HUES64 (cell line): ENCODE measurements at regions not wholly inside any gene's neighbourhood (a gene's known extent, or its start where the extent isn't known, plus 50 kb on each side); places are given as distances from the start of the nearest gene placed in this dataset.

Experiments used
- H3K27ac ChIP-seq: 2 replicates; pipeline ENCODE4 v1.7.0; 2013; ENCODE audit warnings: low read depth, low read length, inconsistent platforms
- H3K27me3 ChIP-seq: 2 replicates; pipeline ENCODE4 v1.6.1; 2013; ENCODE audit warnings: mild to moderate bottlenecking, low read length; ENCODE audit not compliant: insufficient read depth
- H3K36me3 ChIP-seq: 2 replicates; pipeline ENCODE4 v1.6.1; 2013; ENCODE audit warnings: mild to moderate bottlenecking, low read length; ENCODE audit not compliant: insufficient read depth
- H3K4me1 ChIP-seq: 2 replicates; pipeline ENCODE4 v1.6.1; 2013; ENCODE audit warnings: mild to moderate bottlenecking, low read length, moderate library complexity; ENCODE audit not compliant: insufficient read depth
- H3K4me3 ChIP-seq: 2 replicates; pipeline ENCODE4 v1.5.1; 2013; ENCODE audit warnings: mild to moderate bottlenecking, low read length, moderate library complexity
- H3K9ac ChIP-seq: 2 replicates; pipeline ENCODE4 v1.6.1; 2013; ENCODE audit warnings: mild to moderate bottlenecking, low read depth, low read length
- H3K9me3 ChIP-seq: 2 replicates; pipeline ENCODE4 v1.6.1; 2013; ENCODE audit warnings: low read depth, low read length; ENCODE audit not compliant: insufficient read depth
- WGBS: fragments of 150-250, 120-280 bp; methylation state at CpG from one replicate; pipeline ENCODE4 v1.1.7; 2013; ENCODE audit warnings: missing lambda C conversion rate; 5-methylcytosine and 5-hydroxymethylcytosine counted together

- no peaks in the 10 kb centered on the region for H3K9me3 ChIP-seq
- no peaks in the 10 kb centered on the region for H3K4me1 ChIP-seq
- H3K36me3 ChIP-seq: no peaks in the 10 kb centered on the region
- no peak overlapping the region for H3K27ac ChIP-seq
- no peak overlapping the region for H3K9ac ChIP-seq
- H3K4me3 ChIP-seq: no peak overlapping the region
- H3K27me3 ChIP-seq: no peaks in the 10 kb centered on the region
- 97% methylated on average over 27 of the region's 27 CpGs for WGBS
Measured at GRCh38 chr13:88136098-88136790, 465.1 kb downstream of the SLITRK5 start.

GRCh38 chr13:88142653-88143052, 471.5 kb downstream of the SLITRK5 start:
- Histone ChIP-seq H3K27me3 (no peaks in the 10 kb centered on the region), H3K9ac (no peak overlapping the region), H3K27ac (no peak overlapping the region), H3K9me3 (no peaks in the 10 kb centered on the region; the same call in 1 of the 2 replicates), H3K4me3 (no peak overlapping the region), H3K36me3 (no peaks in the 10 kb centered on the region), H3K4me1 (no peaks in the 10 kb centered on the region)
- 85% methylated on average over 3 of the region's 3 CpGs for WGBS

GRCh38 chr13:88144580-88144979, 473.4 kb downstream of the SLITRK5 start:
- WGBS: 95% methylated on average over 8 of the region's 8 CpGs
- H3K9me3 ChIP-seq: peaks cover 12% of the 10 kb centered on the region
- no peak overlapping the region for H3K9ac ChIP-seq

GRCh38 chr13:88153353-88153752, 482.2 kb downstream of the SLITRK5 start:
- Histone ChIP-seq H3K4me3 (no peak overlapping the region), H3K27me3 (no peaks in the 10 kb centered on the region), H3K36me3 (no peaks in the 10 kb centered on the region), H3K9ac (no peak overlapping the region), H3K4me1 (no peaks in the 10 kb centered on the region), H3K9me3 (peaks cover 11% of the 10 kb centered on the region; the same call in 1 of the 2 replicates), H3K27ac (no peak overlapping the region)
- 97% methylated on average over 8 of the region's 8 CpGs for WGBS

More at GRCh38 chr13:88144580-88144979, 473.4 kb downstream of the SLITRK5 start:
- no peak overlapping the region for H3K27ac ChIP-seq
- no peaks in the 10 kb centered on the region for H3K4me1 ChIP-seq
- H3K27me3 ChIP-seq: no peaks in the 10 kb centered on the region
- H3K36me3 ChIP-seq: no peaks in the 10 kb centered on the region
- H3K4me3 ChIP-seq: no peak overlapping the region

- Histone ChIP-seq H3K27me3 (no peaks in the 10 kb centered on the region), H3K4me3 (no peak overlapping the region), H3K9ac (no peak overlapping the region), H3K4me1 (no peaks in the 10 kb centered on the region), H3K9me3 (0 out of 2 replicates have a peak, but pooled peaks cover 5% of the 10 kb centered on the region), H3K27ac (no peak overlapping the region), H3K36me3 (no peaks in the 10 kb centered on the region)
- no CpG with 5 or more reads among the region's 2 CpGs for WGBS
Measured at GRCh38 chr13:88154001-88154400, 482.8 kb downstream of the SLITRK5 start.

- H3K36me3 ChIP-seq: no peaks in the 10 kb centered on the region
- no peaks in the 10 kb centered on the region for H3K9me3 ChIP-seq
- no peak overlapping the region for H3K27ac ChIP-seq
- no peaks in the 10 kb centered on the region for H3K27me3 ChIP-seq
- H3K4me3 ChIP-seq: no peak overlapping the region
- H3K4me1 ChIP-seq: no peaks in the 10 kb centered on the region
- H3K9ac ChIP-seq: no peak overlapping the region
- 91% methylated on average over 1 of the region's 2 CpGs for WGBS
Measured at GRCh38 chr13:88162076-88162702, 491.0 kb downstream of the SLITRK5 start.

- Histone ChIP-seq H3K4me3 (no peak overlapping the region), H3K27ac (no peak overlapping the region), H3K36me3 (no peaks in the 10 kb centered on the region), H3K4me1 (no peaks in the 10 kb centered on the region), H3K27me3 (no peaks in the 10 kb centered on the region), H3K9ac (no peak overlapping the region), H3K9me3 (no peaks in the 10 kb centered on the region)
- WGBS: 95% methylated on average over 4 of the region's 4 CpGs
Measured at GRCh38 chr13:88176231-88176630, 505.1 kb downstream of the SLITRK5 start.

- WGBS: 88% methylated on average over 4 of the region's 4 CpGs
- Histone ChIP-seq H3K4me3 (no peak overlapping the region), H3K27me3 (no peaks in the 10 kb centered on the region), H3K27ac (no peak overlapping the region), H3K36me3 (no peaks in the 10 kb centered on the region), H3K9ac (no peak overlapping the region), H3K4me1 (no peaks in the 10 kb centered on the region), H3K9me3 (no peaks in the 10 kb centered on the region)
Measured at GRCh38 chr13:88183440-88183839, 512.3 kb downstream of the SLITRK5 start.

GRCh38 chr13:88188986-88189385, 517.8 kb downstream of the SLITRK5 start:
- H3K9ac ChIP-seq: no peak overlapping the region
- no peak overlapping the region for H3K4me3 ChIP-seq
- H3K9me3 ChIP-seq: no peaks in the 10 kb centered on the region
- H3K4me1 ChIP-seq: no peaks in the 10 kb centered on the region
- no peaks in the 10 kb centered on the region for H3K36me3 ChIP-seq
- WGBS: 96% methylated on average over 2 of the region's 3 CpGs
- H3K27me3 ChIP-seq: no peaks in the 10 kb centered on the region
- H3K27ac ChIP-seq: no peak overlapping the region

GRCh38 chr13:88189728-88190127, 518.6 kb downstream of the SLITRK5 start:
- 100% methylated on average over 1 of the region's 2 CpGs for WGBS
- H3K9ac ChIP-seq: no peak overlapping the region
- no peaks in the 10 kb centered on the region for H3K4me1 ChIP-seq
- H3K27ac ChIP-seq: no peak overlapping the region
- H3K9me3 ChIP-seq: no peaks in the 10 kb centered on the region
- H3K36me3 ChIP-seq: no peaks in the 10 kb centered on the region
- H3K4me3 ChIP-seq: no peak overlapping the region
- no peaks in the 10 kb centered on the region for H3K27me3 ChIP-seq

GRCh38 chr13:88196106-88196505, 524.9 kb downstream of the SLITRK5 start:
- 97% methylated on average over 3 of the region's 3 CpGs for WGBS
- no peak overlapping the region for H3K4me3 ChIP-seq
- no peaks in the 10 kb centered on the region for H3K4me1 ChIP-seq
- H3K36me3 ChIP-seq: no peaks in the 10 kb centered on the region
- no peak overlapping the region for H3K9ac ChIP-seq
- no peaks in the 10 kb centered on the region for H3K27me3 ChIP-seq
- H3K9me3 ChIP-seq: 0 out of 2 replicates have a peak, but pooled peaks cover 8% of the 10 kb centered on the region
- no peak overlapping the region for H3K27ac ChIP-seq
